Suprapubic skin (tissue), 3 donors: ENCODE measurements at regions not wholly inside any gene's neighbourhood (a gene's known extent, or its start where the extent isn't known, plus 50 kb on each side); places are given as distances from the start of the nearest gene placed in this dataset.

Experiments used
- POLR2AphosphoS5 ChIP-seq, 3 donors: sonication (generic); formaldehyde crosslinking; IDR thresholded peaks; one replicate each; pipeline ENCODE4 v1.6.1; 2017; ENCODE audit warnings: antibody characterized with exemption in 3 of 3
- TF ChIP-seq, protein P1 (sequence below), 2 donors: fragments of 200-600 bp in 1 of 2; fragments of 450-650 bp in 1 of 2; sonication (generic) in 1 of 2; IDR thresholded peaks; one replicate each; pipeline ENCODE4 v1.5.1; 2016 to 2019; ENCODE audit warnings: antibody characterized with exemption in 2 of 2, mild to moderate bottlenecking in 1 of 2, moderate library complexity in 1 of 2

DNA sequence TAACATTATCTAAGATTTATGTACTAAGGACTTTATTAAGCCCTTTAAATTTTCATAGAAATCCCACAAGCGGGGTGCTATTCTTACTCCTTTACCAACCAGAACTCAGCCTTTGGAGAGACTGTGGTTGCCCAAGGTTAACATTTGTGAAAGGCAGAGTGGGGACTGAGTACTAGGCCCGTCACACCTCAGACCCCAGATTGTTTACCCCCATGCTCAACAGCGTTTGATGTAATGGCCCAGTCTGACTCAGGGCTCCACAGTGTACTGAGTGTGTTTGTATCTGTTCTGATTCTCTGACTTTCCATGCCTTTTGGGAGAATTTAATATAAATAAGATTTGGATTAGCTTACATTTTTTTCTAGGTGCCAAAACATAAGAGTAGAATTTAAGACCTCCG lies 110.0 kb downstream of the GAS1 start:
- TF ChIP-seq, protein P1, sequence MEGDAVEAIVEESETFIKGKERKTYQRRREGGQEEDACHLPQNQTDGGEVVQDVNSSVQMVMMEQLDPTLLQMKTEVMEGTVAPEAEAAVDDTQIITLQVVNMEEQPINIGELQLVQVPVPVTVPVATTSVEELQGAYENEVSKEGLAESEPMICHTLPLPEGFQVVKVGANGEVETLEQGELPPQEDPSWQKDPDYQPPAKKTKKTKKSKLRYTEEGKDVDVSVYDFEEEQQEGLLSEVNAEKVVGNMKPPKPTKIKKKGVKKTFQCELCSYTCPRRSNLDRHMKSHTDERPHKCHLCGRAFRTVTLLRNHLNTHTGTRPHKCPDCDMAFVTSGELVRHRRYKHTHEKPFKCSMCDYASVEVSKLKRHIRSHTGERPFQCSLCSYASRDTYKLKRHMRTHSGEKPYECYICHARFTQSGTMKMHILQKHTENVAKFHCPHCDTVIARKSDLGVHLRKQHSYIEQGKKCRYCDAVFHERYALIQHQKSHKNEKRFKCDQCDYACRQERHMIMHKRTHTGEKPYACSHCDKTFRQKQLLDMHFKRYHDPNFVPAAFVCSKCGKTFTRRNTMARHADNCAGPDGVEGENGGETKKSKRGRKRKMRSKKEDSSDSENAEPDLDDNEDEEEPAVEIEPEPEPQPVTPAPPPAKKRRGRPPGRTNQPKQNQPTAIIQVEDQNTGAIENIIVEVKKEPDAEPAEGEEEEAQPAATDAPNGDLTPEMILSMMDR (IDR thresholded peaks at IDR 0.05) = no peak
- no peak for TF ChIP-seq POLR2AphosphoS5 (IDR thresholded peaks at IDR 0.05)
